GM12878 (cell line): ENCODE measurements at regions not wholly inside any gene's neighbourhood (a gene's known extent, or its start where the extent isn't known, plus 50 kb on each side); places are given as distances from the start of the nearest gene placed in this dataset.

Source experiments
- E2F4 ChIP-seq: IDR thresholded peaks from 2 replicates; pipeline ENCODE4 v1.6.1; 2012; ENCODE audit warnings: low read depth, low read length, improper control_type of control experiment
- EGR1 ChIP-seq, 2 experiments: IDR thresholded peaks; 1 replicate in 1 of 2; 2 replicates in 1 of 2; pipeline ENCODE4 v1.6.1; 2011 to 2012; ENCODE audit warnings: low read depth in 2 of 2, low read length in 2 of 2, borderline replicate concordance in 1 of 2, mild to moderate bottlenecking in 1 of 2, moderate library complexity in 1 of 2
- EZH2 ChIP-seq: IDR thresholded peaks from 2 replicates; pipeline ENCODE4 v1.6.1; 2012; ENCODE audit warnings: low read depth, mild to moderate bottlenecking, control low read depth, inconsistent platforms, low read length, borderline replicate concordance; ENCODE audit not compliant: control insufficient read depth
- POLR2A ChIP-seq: IDR thresholded peaks from 2 replicates; pipeline ENCODE4 v1.6.1; 2011; ENCODE audit warnings: low read depth, mild to moderate bottlenecking, low read length
- RBBP5 ChIP-seq: fragments of 200-600 bp; sonication (generic); conservative IDR thresholded peaks from 2 replicates; pipeline ENCODE4 v1.6.1; 2016
- TF ChIP-seq, protein P1 (sequence below), 3 experiments: IDR thresholded peaks in 2 of 3; conservative IDR thresholded peaks in 1 of 3; 2 replicates each; pipeline ENCODE4 v1.5.1; 2011; ENCODE audit warnings: low read depth in 3 of 3, low read length in 3 of 3, mild to moderate bottlenecking in 3 of 3, control low read depth in 2 of 3, moderate library complexity in 2 of 3, inconsistent platforms in 1 of 3, mixed read lengths in 1 of 3; ENCODE audit not compliant: control insufficient read depth in 2 of 3, insufficient read depth in 1 of 3; ENCODE audit errors: extremely low read depth in 1 of 3

DNA sequence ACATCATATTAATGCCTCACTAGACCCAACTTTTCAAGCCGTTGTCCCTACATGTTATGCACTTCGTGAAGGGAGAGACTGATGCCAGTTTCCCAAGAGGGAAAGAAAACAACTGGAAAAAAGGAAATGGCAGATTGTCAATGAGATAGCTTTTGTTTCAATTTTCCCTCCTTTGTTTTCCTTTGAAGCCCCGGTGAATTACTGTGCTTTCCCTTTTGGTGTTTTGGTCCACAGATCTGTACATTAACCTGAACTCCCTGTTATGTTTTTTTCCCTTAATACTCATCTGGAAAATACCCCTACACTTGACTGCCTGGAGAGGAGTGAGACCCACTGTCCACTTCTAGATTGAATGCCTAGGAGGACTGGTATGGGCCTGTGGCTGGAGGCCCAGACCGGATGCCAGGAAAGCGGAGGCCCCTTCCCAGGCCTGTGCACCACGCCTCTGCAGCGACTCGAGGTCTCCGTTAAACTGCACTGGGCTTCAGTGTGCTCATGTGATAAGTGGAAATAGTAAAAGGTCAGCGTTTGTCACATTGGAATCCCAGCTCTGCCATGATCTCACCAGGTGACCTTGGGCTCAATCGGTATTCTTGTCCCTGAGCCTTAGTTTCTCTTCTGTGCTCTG lies 106.4 kb downstream of the GATA6 start:
- TF ChIP-seq, protein P1, sequence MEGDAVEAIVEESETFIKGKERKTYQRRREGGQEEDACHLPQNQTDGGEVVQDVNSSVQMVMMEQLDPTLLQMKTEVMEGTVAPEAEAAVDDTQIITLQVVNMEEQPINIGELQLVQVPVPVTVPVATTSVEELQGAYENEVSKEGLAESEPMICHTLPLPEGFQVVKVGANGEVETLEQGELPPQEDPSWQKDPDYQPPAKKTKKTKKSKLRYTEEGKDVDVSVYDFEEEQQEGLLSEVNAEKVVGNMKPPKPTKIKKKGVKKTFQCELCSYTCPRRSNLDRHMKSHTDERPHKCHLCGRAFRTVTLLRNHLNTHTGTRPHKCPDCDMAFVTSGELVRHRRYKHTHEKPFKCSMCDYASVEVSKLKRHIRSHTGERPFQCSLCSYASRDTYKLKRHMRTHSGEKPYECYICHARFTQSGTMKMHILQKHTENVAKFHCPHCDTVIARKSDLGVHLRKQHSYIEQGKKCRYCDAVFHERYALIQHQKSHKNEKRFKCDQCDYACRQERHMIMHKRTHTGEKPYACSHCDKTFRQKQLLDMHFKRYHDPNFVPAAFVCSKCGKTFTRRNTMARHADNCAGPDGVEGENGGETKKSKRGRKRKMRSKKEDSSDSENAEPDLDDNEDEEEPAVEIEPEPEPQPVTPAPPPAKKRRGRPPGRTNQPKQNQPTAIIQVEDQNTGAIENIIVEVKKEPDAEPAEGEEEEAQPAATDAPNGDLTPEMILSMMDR (IDR thresholded peaks at IDR 0.05 in 2 of 3, conservative IDR thresholded peaks at IDR 0.05 in 1 of 3; ENCODE audit: control insufficient read depth in 2 of 3, extremely low read depth in 1 of 3, insufficient read depth in 1 of 3, low read depth in 3 of 3, low read length in 3 of 3): no peak
- TF ChIP-seq RBBP5: no peak
- no peak for TF ChIP-seq EZH2
- no peak for TF ChIP-seq E2F4
- no peak for TF ChIP-seq POLR2A
- TF ChIP-seq EGR1 (IDR thresholded peaks at IDR 0.05; ENCODE audit: borderline replicate concordance in 1 of 2, low read depth in 2 of 2, low read length in 2 of 2): no peak
